Ovary (tissue), 7 donors: ENCODE measurements at regions not wholly inside any gene's neighbourhood (a gene's known extent, or its start where the extent isn't known, plus 50 kb on each side); places are given as distances from the start of the nearest gene placed in this dataset.

Experiments
- DNase-seq, 5 donors: peaks; one replicate each; pipeline ENCODE4 v3.0.0-alpha.2; 2019 to 2020
- H3K27ac ChIP-seq, 2 donors: fragments of 200-600 bp; one replicate each; pipeline versions ENCODE4 v1.5.1 to v1.8.0; 2019 to 2022
- H3K27me3 ChIP-seq: fragments of 200-600 bp; one replicate; pipeline ENCODE4 v1.8.0; 2022
- H3K36me3 ChIP-seq: fragments of 200-600 bp; sonication (generic); one replicate; pipeline ENCODE4 v1.5.1; 2019
- H3K4me1 ChIP-seq: one replicate; pipeline ENCODE4 v1.8.1; 2013; ENCODE audit warnings: mild to moderate bottlenecking, moderate library complexity; ENCODE audit not compliant: insufficient read depth
- H3K4me3 ChIP-seq: fragments of 200-600 bp; sonication (generic); one replicate; pipeline ENCODE4 v1.5.1; 2017
- H3K9me3 ChIP-seq, 2 donors: fragments of 200-600 bp in 1 of 2; sonication (generic) in 1 of 2; one replicate each; pipeline versions ENCODE4 v1.5.1 to v1.8.1; 2013 to 2019; ENCODE audit warnings: mild to moderate bottlenecking in 1 of 2, moderate library complexity in 1 of 2
- EP300 ChIP-seq: sonication (generic); formaldehyde crosslinking; IDR thresholded peaks from one replicate; pipeline ENCODE4 v1.6.1; 2017; ENCODE audit warnings: antibody characterized with exemption
- POLR2A ChIP-seq: fragments of 450-650 bp; IDR thresholded peaks from one replicate; pipeline ENCODE4 v1.6.1; 2017; ENCODE audit warnings: antibody characterized with exemption, mild to moderate bottlenecking, moderate library complexity
- WGBS, 3 donors: extraction: QIAGEN DNeasy Blood & Tissue Kit in 1 of 3; methylation state at CpG; one replicate each; pipeline versions ENCODE4 v1.1.5 to v1.1.7; 2013 to 2017; 5-methylcytosine and 5-hydroxymethylcytosine counted together
- intact Hi-C, 4 donors: fragments of 100-400 bp; cut with DNase I; formaldehyde crosslinking; loops; one replicate each; pipeline versions ENCODE4 v1.11.0 to v1.15.1; 2022 to 2023
- TF ChIP-seq, protein P1 (sequence below), 3 donors: fragments of 450-650 bp in 2 of 3; fragments of 200-600 bp in 1 of 3; IDR thresholded peaks; one replicate each; pipeline versions ENCODE4 v1.5.1 to v1.8.0; 2016 to 2022; ENCODE audit warnings: antibody characterized with exemption in 3 of 3, mild to moderate bottlenecking in 1 of 3
- donor health status: DM: no; HTN: no; CAD: no; lungs with moderate emphysema.
- donor health status: DM: no; HTN: no; CAD: no.
- donor health status: Bipolar disorder and iron deficiency.
- donor health status: DM: no; HTN: no; CAD: no.
- donor health status: DM: yes; HTN: yes; CAD: no.

DNA sequence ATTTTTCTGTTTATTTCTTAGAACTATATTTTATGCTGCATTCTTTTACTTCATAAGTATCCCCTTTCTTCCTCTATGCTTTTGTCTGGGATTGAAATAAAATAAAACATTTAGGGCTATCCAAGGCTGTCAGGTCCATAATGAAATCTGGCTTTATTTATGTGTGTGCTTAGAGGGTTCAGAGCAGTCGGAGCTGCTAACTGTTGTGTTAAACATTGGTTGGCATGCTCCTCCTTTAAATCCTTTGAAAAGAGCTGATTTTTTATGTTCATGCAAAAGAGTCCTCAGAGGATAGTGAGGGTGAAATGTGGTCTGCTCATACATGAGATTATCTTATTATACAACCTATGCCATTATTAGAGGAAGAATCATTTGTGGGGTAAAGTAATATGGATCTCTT is 322.3 kb upstream of the E2F7 start:
- Histone ChIP-seq H3K27me3 (no peaks in the 10 kb centered on the region), H3K9me3 (no peaks in the 10 kb centered on the region), H3K36me3 (no peaks in the 10 kb centered on the region), H3K4me3 (no peak overlapping the region), H3K4me1 (peaks cover 1% of the 10 kb centered on the region), H3K27ac (no peak overlapping the region)
- WGBS, 3 donors = 24 to 31% (median 27%) methylated on average over 1 of the region's 1 CpG
- TF ChIP-seq EP300 = no peak
- TF ChIP-seq POLR2A = no peak
- TF ChIP-seq, protein P1, sequence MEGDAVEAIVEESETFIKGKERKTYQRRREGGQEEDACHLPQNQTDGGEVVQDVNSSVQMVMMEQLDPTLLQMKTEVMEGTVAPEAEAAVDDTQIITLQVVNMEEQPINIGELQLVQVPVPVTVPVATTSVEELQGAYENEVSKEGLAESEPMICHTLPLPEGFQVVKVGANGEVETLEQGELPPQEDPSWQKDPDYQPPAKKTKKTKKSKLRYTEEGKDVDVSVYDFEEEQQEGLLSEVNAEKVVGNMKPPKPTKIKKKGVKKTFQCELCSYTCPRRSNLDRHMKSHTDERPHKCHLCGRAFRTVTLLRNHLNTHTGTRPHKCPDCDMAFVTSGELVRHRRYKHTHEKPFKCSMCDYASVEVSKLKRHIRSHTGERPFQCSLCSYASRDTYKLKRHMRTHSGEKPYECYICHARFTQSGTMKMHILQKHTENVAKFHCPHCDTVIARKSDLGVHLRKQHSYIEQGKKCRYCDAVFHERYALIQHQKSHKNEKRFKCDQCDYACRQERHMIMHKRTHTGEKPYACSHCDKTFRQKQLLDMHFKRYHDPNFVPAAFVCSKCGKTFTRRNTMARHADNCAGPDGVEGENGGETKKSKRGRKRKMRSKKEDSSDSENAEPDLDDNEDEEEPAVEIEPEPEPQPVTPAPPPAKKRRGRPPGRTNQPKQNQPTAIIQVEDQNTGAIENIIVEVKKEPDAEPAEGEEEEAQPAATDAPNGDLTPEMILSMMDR (IDR thresholded peaks at IDR 0.05) = no peak
- intact Hi-C loops = no loop called here
- no peak for DNase-seq

DNA sequence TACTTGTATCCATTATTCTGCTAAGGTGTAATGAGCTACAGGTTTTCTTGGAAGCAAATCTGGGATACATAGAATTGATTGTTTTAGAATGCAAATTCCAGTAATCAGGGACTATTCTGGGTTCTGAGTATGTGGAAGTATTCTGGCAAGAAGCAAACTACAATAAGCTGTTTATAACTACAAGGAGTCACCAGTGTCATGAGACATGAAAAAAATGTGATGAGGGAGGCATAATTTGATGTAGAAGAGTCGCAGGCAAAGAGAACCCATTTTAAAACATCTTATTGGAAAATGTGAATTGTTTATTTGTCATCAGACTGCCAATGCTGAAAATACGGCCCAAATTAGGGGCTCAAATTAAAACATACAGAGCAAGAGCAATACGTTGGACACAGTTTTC is 321.8 kb upstream of the E2F7 start:
- H3K4me1 ChIP-seq = peaks cover 1% of the 10 kb centered on the region
- H3K9me3 ChIP-seq = no peaks in the 10 kb centered on the region
- 43 to 57% (median 45%) methylated on average over 3 of the region's 3 CpGs for WGBS, 3 donors
- DNase-seq = no peak
- TF ChIP-seq EP300 (no peak), POLR2A (no peak)
- TF ChIP-seq, protein P1 (IDR thresholded peaks at IDR 0.05) = no peak
- no peaks in the 10 kb centered on the region for H3K27me3 ChIP-seq
- no peak overlapping the region for H3K4me3 ChIP-seq
- no peaks in the 10 kb centered on the region for H3K36me3 ChIP-seq
- no peak overlapping the region for H3K27ac ChIP-seq
- intact Hi-C loops = no loop called here

DNA sequence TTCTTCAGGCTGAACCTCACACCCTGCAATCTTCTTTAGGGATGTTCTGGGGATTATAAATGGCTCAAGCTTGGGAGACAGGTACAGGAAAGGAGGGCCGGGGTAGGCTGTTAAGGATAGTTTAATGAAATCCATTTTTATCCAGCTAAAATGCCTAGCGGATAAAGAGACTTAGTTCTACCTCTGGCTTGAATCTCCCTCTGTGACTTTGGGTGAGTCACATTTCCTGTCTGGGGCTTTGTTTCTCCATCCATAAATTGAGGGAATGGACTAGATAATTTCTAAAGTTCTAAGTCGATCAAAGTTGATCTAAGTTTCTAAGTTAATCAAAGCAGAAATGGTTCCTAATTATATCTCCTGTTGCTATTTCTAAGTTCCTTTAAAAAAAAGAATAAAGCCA is 319.6 kb upstream of the E2F7 start:
- Histone ChIP-seq H3K27me3 (no peaks in the 10 kb centered on the region), H3K4me3 (no peak overlapping the region), H3K27ac (no peak overlapping the region), H3K4me1 (peaks cover 1% of the 10 kb centered on the region), H3K36me3 (no peaks in the 10 kb centered on the region), H3K9me3 (no peaks in the 10 kb centered on the region)
- 90 to 96% (median 96%) methylated on average over 3 of the region's 3 CpGs for WGBS, 3 donors
- no peak for TF ChIP-seq EP300
- TF ChIP-seq POLR2A = no peak
- TF ChIP-seq, protein P1 (IDR thresholded peaks at IDR 0.05) = no peak
- intact Hi-C loops = no loop called here
- no peak for DNase-seq

DNA sequence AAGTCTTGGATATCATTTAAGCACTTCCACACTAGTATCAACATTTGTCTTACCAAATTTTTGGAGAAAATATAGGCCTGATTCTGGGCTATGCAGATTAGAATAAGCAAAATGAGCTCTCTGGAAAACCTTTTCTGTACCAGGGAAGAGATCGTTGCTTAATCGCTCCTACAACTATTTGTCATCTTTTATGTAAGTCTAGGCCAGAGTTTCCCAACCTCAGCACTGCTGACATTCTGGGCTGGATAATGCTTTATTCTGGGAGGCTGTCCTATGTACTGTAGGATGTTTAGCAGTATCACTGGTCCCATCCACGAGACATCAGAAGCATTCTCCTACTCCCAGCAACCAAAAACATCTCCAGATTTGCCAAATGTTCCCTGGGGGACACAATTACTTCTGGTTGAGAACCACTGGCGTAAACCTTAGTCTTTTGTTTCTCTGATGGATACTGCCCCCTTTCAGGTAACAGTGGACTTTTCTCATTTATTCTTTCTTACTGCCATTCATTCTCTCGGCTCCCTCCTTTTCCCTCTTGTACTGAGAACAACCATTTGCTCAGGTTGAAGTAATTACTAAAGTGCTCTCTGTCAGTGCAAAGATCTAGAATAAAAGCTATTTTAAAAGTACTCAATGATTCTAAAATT is 316.9 kb upstream of the E2F7 start:
- peaks cover 1% of the 10 kb centered on the region for H3K4me1 ChIP-seq
- intact Hi-C loops = no loop called here
- TF ChIP-seq EP300 (no peak), POLR2A (no peak)
- TF ChIP-seq, protein P1 (IDR thresholded peaks at IDR 0.05) = no peak
- no peaks in the 10 kb centered on the region for H3K36me3 ChIP-seq
- H3K9me3 ChIP-seq = no peaks in the 10 kb centered on the region
- H3K27me3 ChIP-seq = no peaks in the 10 kb centered on the region
- DNase-seq = no peak
- 93 to 95% (median 94%) methylated on average over 5 of the region's 5 CpGs for WGBS, 3 donors
- no peak overlapping the region for H3K27ac ChIP-seq
- no peak overlapping the region for H3K4me3 ChIP-seq
